Cardiac fibroblast (primary cell): ENCODE measurements at regions not wholly inside any gene's neighbourhood (a gene's known extent, or its start where the extent isn't known, plus 50 kb on each side); places are given as distances from the start of the nearest gene placed in this dataset.

Source experiments
- DNase-seq, 2 donors: peaks; one replicate each; pipeline versions ENCODE4 v3.0.0 to v3.0.0-alpha.2; 2010; ENCODE audit warnings: low read depth in 2 of 2
- H3K4me3 ChIP-seq, 2 donors: replicated peaks in 1 of 2; 1 replicate in 1 of 2; 2 replicates in 1 of 2; pipeline ENCODE4 v1.5.1; 2011; ENCODE audit warnings: low read depth in 2 of 2, low read length in 2 of 2, mild to moderate bottlenecking in 2 of 2, moderate library complexity in 1 of 2
- TF ChIP-seq, protein P1 (sequence below): IDR thresholded peaks from one replicate; pipeline ENCODE4 v1.5.1; 2011; ENCODE audit warnings: low read depth, mild to moderate bottlenecking, low read length, inconsistent platforms

DNA sequence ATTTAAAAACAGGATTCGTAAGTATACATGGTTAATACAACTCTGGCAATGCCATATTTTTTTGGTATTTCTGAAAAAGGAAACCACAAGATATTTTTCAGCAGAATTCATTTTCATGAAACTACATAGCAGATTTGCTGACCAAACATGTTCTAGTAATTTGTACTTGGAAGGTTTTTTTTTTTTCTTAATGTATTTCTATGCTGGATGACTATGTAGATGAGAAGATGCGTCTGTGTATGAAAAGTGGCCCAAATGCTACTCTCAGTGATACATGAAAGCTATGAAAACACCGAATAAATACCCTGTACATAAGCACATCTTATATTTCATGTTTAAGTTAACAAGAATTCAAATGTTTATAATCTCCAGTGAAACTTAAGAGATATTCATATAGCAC, 400.9 kb upstream of the CYLC2 start:
- TF ChIP-seq, protein P1, sequence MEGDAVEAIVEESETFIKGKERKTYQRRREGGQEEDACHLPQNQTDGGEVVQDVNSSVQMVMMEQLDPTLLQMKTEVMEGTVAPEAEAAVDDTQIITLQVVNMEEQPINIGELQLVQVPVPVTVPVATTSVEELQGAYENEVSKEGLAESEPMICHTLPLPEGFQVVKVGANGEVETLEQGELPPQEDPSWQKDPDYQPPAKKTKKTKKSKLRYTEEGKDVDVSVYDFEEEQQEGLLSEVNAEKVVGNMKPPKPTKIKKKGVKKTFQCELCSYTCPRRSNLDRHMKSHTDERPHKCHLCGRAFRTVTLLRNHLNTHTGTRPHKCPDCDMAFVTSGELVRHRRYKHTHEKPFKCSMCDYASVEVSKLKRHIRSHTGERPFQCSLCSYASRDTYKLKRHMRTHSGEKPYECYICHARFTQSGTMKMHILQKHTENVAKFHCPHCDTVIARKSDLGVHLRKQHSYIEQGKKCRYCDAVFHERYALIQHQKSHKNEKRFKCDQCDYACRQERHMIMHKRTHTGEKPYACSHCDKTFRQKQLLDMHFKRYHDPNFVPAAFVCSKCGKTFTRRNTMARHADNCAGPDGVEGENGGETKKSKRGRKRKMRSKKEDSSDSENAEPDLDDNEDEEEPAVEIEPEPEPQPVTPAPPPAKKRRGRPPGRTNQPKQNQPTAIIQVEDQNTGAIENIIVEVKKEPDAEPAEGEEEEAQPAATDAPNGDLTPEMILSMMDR: no peak
- DNase-seq: no peak
- no peak overlapping the region for H3K4me3 ChIP-seq

DNA sequence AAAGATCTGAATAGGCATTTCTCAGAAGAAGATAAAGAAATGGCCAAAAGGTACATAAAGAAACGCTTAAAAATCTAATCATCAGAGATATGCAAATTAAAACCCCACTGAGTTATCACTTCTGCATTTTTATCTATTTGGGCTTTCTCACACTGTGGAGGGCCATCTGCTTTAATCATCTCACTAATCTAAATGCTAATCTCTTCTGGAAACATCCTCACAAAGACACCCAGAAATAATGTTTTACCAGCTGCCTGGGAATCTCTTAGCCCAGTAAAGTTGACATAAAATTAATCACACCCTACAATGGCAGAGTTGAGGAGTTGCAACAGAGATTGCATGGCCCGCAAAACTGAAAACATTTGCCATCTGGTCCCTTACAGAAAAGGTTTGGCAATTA, 407.9 kb upstream of the CYLC2 start:
- TF ChIP-seq, protein P1: no peak
- DNase-seq: no peak
- no peak overlapping the region for H3K4me3 ChIP-seq

DNA sequence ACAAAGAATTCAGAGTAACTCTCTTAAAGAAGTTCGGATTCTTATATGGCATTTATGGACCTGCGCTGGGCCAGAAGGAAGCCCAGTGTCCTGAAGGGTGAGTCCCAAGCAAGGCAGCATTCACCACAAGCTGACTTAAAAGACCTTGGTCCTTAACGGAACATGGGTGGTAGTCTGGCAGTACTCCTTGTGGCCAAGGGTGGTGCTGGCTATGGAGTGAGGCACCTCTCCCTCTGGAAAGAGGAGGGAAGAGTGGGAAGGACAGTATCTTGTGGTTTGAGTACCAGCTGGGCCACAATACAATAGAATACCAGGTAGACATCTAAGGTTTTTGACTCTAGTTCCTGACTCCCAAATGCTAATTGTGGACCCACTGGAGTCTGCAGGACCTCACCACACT, 425.7 kb upstream of the CYLC2 start:
- no peak for DNase-seq
- TF ChIP-seq, protein P1: no peak

DNA sequence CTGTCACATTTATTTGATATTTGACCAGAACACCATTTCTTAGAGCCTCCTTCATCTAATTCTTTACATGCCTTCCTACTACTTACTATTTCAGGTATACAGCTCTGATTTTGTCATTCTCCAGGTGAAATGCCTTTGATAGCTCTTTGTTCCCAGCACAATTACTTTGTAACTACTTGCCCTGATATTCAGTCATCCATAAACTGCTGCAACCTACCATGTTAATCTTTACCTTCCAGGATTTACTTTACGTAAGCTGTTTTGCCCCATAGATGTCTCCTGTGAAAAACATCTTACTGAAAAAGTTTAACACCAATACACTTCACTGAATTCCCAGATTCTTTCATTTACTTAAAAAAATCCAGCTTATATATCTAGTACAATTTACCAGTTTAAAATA, 443.8 kb upstream of the CYLC2 start:
- DNase-seq: no peak
- no peak overlapping the region for H3K4me3 ChIP-seq
- TF ChIP-seq, protein P1: no peak

More for the DNA sequence above, 425.7 kb upstream of the CYLC2 start:
- H3K4me3 ChIP-seq: no peak overlapping the region

DNA sequence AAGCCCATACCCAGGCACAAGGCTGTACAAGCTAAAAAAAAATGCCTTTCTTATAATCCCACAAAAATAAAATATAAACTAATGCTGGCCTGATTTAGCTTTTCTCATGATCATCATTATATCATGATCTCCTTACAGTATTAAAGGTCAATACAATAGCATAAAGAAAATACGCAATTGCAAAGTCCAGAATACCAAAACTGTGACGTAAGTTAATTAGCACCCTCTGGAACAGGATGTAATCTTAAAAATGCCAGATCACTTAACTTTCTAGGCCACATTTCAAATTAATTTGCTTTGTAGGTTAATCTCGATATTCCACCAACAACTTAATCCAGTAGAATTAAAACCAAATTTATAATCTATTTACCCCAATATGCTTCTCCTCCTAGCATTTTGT, 444.2 kb upstream of the CYLC2 start:
- no peak overlapping the region for H3K4me3 ChIP-seq
- TF ChIP-seq, protein P1: no peak
- DNase-seq: no peak

DNA sequence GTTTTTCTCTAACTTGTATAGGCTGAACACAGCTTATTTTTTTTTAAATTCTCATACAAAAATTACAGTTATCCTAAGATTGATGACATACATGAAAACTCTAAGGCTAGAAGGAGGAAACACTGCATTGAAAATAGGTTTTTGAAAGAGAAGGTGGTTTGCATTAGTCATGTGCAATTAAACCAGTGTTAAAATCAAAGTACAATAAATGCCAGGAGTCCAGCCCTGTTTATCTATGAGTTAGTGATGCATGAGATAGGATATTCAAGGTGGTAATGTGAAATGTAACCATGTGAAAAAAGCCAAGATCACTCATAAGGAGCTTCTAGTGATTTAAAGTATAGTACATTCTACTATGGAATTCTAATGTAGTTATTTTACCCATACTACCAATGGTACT, 444.9 kb upstream of the CYLC2 start:
- H3K4me3 ChIP-seq: no peak overlapping the region
- TF ChIP-seq, protein P1: no peak
- no peak for DNase-seq

DNA sequence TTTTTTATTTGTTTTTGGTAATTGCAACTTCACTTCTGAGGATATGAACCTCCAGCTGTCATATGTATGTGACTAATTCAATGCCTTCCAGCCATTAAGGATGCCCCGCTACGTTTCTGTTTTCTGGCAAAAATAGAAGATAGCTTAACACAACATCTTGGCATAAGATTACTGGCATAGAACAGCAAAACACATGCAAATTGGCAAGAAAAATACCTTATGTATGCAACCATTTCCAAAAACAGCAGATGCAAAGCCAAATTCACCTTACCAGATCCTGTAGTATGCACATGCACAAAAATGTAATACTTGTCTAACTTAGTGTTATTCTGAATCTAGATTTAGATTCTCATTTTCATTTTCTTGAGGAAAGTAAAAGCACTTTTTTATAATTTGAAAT, 461.1 kb upstream of the CYLC2 start:
- TF ChIP-seq, protein P1: no peak
- DNase-seq: no peak
- H3K4me3 ChIP-seq: no peak overlapping the region
